ENCODE measurements at regions not wholly inside any gene's neighbourhood (a gene's known extent, or its start where the extent isn't known, plus 50 kb on each side); places are given as distances from the start of the nearest gene placed in this dataset.

DNA sequence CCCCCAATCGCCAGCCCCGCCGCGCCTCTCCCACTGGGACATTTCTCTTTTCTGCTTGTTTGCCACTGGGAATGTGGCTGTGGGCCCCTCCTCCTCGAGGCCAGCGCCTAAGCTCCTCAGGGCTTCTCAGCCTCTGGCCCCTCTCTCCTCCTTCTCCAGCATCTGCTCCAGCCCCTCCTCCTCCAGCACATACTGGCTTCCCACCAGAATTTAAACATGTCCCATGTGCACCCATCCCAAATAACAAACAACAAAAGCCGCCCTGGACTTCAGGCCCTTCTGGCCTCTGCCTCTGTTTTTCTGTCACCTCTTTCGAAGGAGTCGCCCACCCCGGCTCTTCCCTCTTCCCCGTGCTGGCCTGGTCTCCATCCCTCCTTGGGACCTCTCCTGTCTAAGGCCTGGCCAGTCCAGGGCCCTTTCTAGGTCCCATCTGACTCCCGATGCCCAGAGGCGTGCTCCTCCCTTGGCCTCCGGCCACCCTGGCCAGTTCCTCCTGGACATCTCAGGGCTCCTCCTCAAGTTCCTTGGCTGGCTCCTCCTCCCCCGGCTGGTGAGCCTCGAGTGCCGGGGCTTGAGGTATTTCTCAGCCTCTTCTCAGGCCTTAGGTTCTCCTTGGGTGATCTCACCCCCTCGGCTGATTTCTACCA is 94.6 kb upstream of the SLC6A6 start:
- no peak for DNase-seq (ENCODE audit: low read depth, low spot score)

DNA sequence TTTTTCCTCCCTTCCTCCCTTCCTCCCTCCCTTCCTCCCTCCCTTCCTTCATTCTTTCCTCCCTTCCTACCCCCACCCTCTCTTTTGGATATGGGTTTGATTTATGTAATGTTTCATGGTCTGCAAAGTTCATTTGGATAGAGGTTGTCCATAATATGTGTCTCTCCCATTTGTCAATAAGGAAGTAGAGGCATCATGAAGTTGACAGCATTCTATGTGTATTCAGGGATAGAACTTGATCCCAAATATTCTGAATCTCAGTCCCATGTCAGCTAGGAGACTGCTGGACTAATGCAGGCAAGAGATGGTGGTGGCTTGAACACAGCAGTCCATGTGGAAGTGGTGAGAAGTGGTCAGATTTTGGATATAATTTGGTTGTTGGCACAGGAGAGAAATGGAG is 90.7 kb upstream of the SLC6A6 start:
- no peak for DNase-seq (ENCODE audit: low read depth, low spot score)

DNA sequence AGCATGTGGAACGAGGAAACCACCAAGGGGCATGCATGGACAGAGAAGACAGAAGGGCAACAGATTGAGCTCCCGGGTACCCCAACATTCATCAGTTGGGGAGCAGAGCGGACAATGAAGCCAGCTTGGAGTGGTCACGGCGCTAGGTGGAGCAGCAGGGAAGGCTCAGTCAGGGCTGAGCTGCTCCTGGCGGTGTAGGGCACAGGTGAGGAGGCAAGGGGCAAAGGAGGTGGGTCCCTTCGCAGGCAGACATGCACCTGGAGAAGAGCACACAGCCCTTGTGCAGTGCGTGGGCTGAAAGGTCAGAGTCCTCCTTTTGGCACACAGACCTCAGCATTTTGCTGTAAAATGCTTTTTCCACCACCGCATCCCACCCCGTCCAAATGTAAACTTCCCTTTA is 90.0 kb upstream of the SLC6A6 start:
- no peak for DNase-seq (ENCODE audit: low read depth, low spot score)

GRCh38 chr3:14317057-14317553 is 85.3 kb upstream of the SLC6A6 start:
- DNase-seq (ENCODE audit: low read depth, low spot score), result no peak

DNA sequence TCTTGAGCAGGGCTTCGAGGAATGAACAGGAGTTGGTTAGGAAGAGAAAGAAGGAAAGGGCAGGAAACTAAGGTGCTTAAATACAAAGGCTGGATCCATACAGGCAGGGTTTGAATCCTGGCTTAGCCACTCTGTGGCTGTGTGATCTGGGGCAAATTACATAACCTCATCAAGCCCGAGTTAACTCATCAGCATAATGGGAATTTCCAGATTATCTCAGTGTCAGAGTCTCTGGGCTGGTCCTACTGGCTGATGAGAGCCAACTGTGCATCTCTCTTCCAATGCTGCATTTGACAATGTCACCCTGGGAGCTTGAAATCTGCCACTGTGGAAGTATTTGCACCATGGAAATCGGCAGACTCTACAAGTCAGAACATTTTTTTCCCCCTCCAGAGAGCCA is 83.8 kb upstream of the SLC6A6 start:
- no peak for DNase-seq (ENCODE audit: low read depth, low spot score)

DNA sequence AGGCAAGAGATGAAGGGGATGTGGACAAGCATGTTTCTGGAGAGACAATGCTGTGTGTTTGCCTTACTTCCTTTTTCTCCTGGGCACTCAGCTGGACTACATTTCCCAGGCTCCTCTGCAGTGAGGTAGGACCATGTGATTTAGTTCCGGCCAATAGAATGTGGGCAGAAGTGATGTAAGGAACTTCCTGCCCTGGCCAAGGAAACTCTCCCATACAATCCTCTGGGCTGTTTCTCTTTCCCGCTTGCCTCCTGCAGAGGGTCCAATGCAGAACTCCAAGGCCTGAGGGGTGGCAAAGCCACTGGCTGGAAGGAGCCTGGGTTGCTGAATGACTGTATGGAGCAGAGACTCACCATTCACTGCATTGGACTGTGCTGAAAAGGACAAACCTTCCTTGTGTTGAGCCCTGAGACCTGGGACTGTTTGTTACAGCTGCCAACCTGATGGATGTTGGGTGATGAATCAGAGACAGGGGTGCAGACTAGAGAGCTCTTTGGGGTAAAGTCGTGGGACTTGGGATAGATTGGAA is 82.7 kb upstream of the SLC6A6 start:
- peak; percentile 92 for DNase-seq (ENCODE audit: low read depth, low spot score)

DNA sequence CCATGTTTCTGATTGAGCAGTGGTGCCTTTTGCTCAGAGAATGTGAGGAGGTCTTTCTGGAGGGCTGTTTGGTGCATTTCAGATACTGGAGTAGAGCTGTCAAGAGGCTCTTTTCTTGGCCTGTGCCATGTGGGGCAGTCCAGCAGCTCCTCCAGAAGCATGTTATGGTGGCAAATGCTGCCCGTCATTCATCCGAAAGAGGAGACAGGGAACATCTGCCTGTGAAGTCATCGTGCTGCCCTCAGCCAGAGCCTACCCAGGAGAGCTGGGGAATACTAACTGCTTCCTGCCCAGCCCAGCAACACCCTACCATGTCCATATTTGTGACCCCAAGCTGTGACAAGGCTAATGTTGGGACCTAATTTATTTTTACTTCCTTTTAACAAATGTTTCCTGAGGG is 82.2 kb upstream of the SLC6A6 start:
- DNase-seq (ENCODE audit: low read depth, low spot score), result no peak

GRCh38 chr3:14322001-14322400 is 80.4 kb upstream of the SLC6A6 start:
- DNase-seq (ENCODE audit: low read depth, low spot score), result no peak

GRCh38 chr3:14322667-14323295 is 79.6 kb upstream of the SLC6A6 start:
- no peak for DNase-seq (ENCODE audit: low read depth, low spot score)

GRCh38 chr3:14323401-14324223 is 78.8 kb upstream of the SLC6A6 start:
- no peak for DNase-seq (ENCODE audit: low read depth, low spot score)

GRCh38 chr3:14324224-14324944 is 78.0 kb upstream of the SLC6A6 start:
- no peak for DNase-seq (ENCODE audit: low read depth, low spot score)

DNA sequence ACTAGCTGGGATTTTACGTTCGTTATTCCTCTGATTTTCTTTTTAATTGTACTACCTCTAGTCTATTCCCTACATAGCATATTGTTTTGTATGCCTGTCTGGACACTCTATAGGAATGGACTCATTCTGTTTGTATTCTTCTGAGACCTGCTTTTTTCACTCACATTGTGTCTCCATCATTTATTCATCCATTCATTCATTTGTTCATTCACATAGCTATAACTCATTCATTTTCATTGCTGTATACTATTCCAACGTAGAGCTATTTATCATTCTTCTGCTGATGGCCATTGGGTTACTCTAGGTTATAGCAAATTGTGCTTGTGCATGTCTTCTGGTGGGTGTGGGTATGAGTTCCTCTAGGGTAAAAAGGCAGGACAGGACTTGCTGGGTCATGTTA is 74.0 kb upstream of the SLC6A6 start:
- DNase-seq (ENCODE audit: low read depth, low spot score), result no peak

DNA sequence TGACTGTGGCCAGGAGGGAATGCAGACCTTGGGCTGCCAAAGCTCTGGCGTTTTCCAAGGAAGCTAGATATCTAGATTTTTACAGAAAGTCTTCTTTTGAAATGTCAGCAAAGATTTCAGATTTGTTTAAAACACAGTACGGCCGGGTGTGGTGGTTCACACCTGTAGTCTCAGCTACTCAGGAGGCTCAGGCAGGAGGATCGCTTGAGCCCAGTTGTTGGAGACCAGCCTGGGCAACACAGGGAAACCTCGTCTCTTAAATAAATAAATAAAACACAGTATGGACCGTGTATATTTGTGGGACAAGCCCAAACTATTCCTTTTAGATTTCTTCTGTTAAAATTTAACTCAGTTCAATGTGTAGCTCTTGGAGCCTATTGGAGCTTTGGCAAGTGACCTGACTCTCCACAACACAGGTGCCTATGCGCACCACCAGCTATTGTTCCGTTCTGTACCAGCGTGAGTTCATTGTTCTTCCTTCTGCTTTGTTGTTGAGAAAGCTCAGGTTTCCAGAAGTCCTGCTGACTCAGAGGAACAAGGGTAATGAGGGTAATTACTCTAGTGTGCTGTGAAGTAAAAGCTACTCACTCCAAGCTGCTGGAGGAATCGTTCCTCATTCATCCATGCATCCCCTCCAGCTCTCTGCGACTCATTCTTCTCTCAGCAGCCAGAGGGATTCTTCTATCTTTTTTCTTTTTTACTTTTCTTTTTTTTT is 73.1 kb upstream of the SLC6A6 start:
- peak; percentile 88 for DNase-seq (ENCODE audit: low read depth, low spot score)

DNA sequence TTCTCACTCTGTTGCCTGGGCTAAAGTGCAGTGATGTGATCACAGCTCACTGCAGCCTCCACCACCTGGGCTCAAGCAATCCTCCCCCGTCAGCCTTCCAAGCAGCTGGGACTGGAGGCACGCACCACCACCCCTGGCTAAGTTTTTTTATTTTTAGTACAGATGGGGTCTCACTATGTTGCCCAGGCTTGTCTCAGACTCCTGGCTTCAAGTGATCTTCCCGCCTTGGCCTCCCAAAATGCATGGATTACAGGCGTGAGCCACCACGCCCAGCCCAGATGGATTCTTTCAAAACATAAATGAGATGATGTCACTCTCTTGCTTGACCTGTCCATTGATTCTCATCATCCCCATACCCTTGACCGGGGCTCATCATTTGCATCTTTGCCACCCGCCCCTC is 72.6 kb upstream of the SLC6A6 start:
- no peak for DNase-seq (ENCODE audit: low read depth, low spot score)

GRCh38 chr3:14330508-14330907 is 71.9 kb upstream of the SLC6A6 start:
- DNase-seq (ENCODE audit: low read depth, low spot score), result no peak

DNA sequence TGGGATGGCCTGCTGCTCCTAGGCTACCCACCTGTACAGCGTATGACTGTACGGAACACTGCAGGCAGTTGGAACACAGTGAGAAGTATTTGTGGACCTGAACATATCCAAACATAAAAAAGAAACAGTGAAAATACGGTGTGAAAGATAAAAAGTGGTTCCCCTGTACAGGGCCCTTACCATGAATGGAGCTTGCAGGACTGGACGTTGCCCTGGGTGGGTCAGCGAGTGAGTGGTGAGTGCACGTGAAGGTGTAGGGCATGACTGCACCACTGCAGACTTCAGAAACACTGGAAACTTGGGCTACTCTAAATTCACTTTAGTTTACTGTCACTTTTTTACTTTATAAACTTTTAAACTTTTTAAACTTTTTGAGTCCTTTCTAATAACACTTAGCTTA is 71.2 kb upstream of the SLC6A6 start:
- DNase-seq (ENCODE audit: low read depth, low spot score), result no peak

DNA sequence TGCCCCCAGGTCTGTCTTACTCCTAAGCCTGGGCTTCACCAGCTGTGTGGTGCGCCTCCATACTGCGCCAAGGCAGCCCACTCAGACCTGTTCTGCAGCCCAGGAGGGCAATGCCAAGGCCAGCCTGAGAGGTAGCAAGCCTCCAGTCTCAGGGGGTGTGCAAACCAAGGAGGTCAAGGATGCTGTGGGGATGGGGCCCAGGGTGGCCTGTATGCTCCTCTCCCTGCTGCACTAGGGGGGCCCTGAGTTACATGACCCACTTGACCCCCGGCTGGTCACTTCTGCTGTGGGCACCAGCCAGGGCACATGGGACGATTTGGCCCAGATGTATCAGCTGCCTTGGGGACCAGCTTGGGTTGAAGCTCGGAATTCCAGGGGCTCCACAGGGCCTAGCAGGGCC is 70.0 kb upstream of the SLC6A6 start:
- no peak for DNase-seq (ENCODE audit: low read depth, low spot score)

DNA sequence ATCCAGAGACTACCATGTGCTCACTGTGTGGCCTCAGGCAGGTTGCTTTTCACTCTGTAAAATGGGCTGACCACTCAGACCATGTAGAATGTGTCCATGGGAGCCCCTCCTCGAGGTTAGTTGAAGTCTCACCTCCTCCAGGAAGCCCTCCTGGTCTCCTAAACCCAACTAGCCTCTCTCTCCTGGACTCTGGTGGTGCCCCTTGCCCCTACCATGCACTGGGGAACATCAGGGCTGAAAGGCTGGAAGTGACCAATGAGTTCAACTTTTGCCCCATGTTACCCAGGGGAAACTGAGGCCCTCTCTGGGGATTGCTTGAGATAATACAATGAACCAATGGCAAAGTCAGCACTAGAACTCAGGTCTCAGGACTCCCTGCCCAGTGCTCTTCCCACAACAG is 69.2 kb upstream of the SLC6A6 start:
- no peak for DNase-seq (ENCODE audit: low read depth, low spot score)

GRCh38 chr3:14333621-14334020 is 68.8 kb upstream of the SLC6A6 start:
- no peak for DNase-seq (ENCODE audit: low read depth, low spot score)

DNA sequence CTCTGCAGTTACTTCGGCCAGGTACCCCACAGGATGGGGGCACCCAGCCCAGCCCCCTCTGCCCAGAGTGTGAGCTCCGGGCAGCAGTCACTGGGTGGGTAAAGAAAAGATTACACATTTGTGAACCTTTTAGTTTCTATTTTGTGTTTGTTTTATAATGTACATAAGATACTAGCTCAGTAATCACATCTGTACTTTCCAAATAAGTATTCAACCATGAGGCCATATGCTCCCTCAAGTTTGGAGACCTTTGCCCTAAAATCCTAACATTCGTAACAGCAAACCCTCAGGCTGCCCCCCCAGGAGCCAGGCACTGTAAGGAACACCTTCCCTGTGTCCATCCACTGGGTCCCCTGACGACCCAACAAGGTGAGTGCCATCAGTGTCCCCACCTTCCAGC is 68.3 kb upstream of the SLC6A6 start:
- DNase-seq (ENCODE audit: low read depth, low spot score), result no peak

GRCh38 chr3:14334936-14335335 is 67.5 kb upstream of the SLC6A6 start:
- no peak for DNase-seq (ENCODE audit: low read depth, low spot score)
